H1 (cell line): ENCODE measurements at regions not wholly inside any gene's neighbourhood (a gene's known extent, or its start where the extent isn't known, plus 50 kb on each side); places are given as distances from the start of the nearest gene placed in this dataset.

Source experiments
- CTCF ChIA-PET: fragments of 300-600 bp; sonication (Branson Sonifier 250); formaldehyde crosslinking; loops from one replicate; lab custom pipeline; 2021; ENCODE audit not compliant: partially characterized antibody; lab: Charles Lee
- POLR2A ChIA-PET: fragments of 300-600 bp; sonication (Branson Sonifier 250); formaldehyde crosslinking; loops from one replicate; lab custom pipeline; 2021; ENCODE audit warnings: inconsistent platforms; ENCODE audit not compliant: partially characterized antibody; lab: Charles Lee
- DNase-seq, 2 experiments: peaks; one replicate each; pipeline versions ENCODE4 v3.0.0 to v3.0.0-alpha.2; 2010 to 2022; ENCODE audit warnings: low spot score in 2 of 2, low read depth in 1 of 2, mixed read lengths in 1 of 2
- FAIRE-seq: peaks from 2 replicates; lab custom pipeline; 2011; peaks lifted over from hg19 to GRCh38; lab: Jason Lieb, UNC
- H2AFZ ChIP-seq: 2 replicates; pipeline ENCODE4 v1.8.1; 2012; ENCODE audit warnings: low read length, inconsistent platforms
- H2AK5ac ChIP-seq: 2 replicates; pipeline ENCODE4 v1.6.1; 2013; ENCODE audit warnings: low read depth, low read length
- H2BK120ac ChIP-seq: replicated peaks from 2 replicates; pipeline ENCODE3; 2013; ENCODE audit warnings: low read depth, low read length, inconsistent platforms
- H2BK12ac ChIP-seq: 2 replicates; pipeline ENCODE4 v1.6.1; 2013; ENCODE audit warnings: low read depth, low read length
- H2BK15ac ChIP-seq: 2 replicates; pipeline ENCODE4 v1.6.1; 2013; ENCODE audit warnings: low read length
- H2BK20ac ChIP-seq: 2 replicates; pipeline ENCODE4 v1.6.1; 2013; ENCODE audit warnings: low read length
- H2BK5ac ChIP-seq: 2 replicates; pipeline ENCODE4 v1.6.1; 2013; ENCODE audit warnings: low read depth, low read length
- H3K14ac ChIP-seq: 2 replicates; pipeline ENCODE4 v1.6.1; 2013; ENCODE audit warnings: inconsistent platforms; ENCODE audit not compliant: insufficient read length
- H3K18ac ChIP-seq: 2 replicates; pipeline ENCODE4 v1.6.1; 2013; ENCODE audit warnings: low read length; ENCODE audit errors: extremely low read depth
- H3K23ac ChIP-seq: 2 replicates; pipeline ENCODE4 v1.6.1; 2013; ENCODE audit warnings: inconsistent platforms; ENCODE audit not compliant: insufficient read length
- H3K23me2 ChIP-seq: 2 replicates; pipeline ENCODE4 v1.6.1; 2013; ENCODE audit warnings: low read depth, low read length
- H3K27ac ChIP-seq: 2 replicates; pipeline ENCODE4 v1.6.1; 2011; ENCODE audit warnings: low read depth, low read length, inconsistent platforms
- H3K27me3 ChIP-seq, 4 experiments: replicated peaks in 1 of 4; 1 replicate in 1 of 4; 2 replicates in 3 of 4; pipeline versions ENCODE4 v1.6.1 to v1.8.1; 2011 to 2013; ENCODE audit warnings: low read length in 3 of 4, mild to moderate bottlenecking in 3 of 4, inconsistent platforms in 2 of 4, mixed read lengths in 2 of 4, moderate library complexity in 1 of 4; ENCODE audit not compliant: control insufficient read depth in 3 of 4, insufficient read depth in 3 of 4; ENCODE audit errors: extremely low read depth in 1 of 4
- H3K36me3 ChIP-seq, 4 experiments: 2 replicates each; pipeline versions ENCODE4 v1.6.1 to v1.8.1; 2011 to 2013; ENCODE audit warnings: mild to moderate bottlenecking in 4 of 4, low read length in 3 of 4, moderate library complexity in 2 of 4, control low read depth in 1 of 4, inconsistent platforms in 1 of 4; ENCODE audit not compliant: insufficient read depth in 4 of 4, control insufficient read depth in 2 of 4
- H3K4ac ChIP-seq: replicated peaks from 2 replicates; pipeline ENCODE3; 2013; ENCODE audit warnings: low read length, low read depth, mixed read lengths, inconsistent platforms; ENCODE audit not compliant: insufficient read length
- H3K4me1 ChIP-seq, 4 experiments: replicated peaks in 1 of 4; 1 replicate in 1 of 4; 2 replicates in 3 of 4; pipeline versions ENCODE4 v1.6.1 to v1.8.1; 2011 to 2013; ENCODE audit warnings: low read length in 3 of 4, inconsistent platforms in 2 of 4, mixed read lengths in 1 of 4; ENCODE audit not compliant: insufficient read depth in 4 of 4, control insufficient read depth in 3 of 4
- H3K4me2 ChIP-seq, 2 experiments: 2 replicates each; pipeline versions ENCODE4 v1.6.1 to v1.8.1; 2011 to 2013; ENCODE audit warnings: low read depth in 2 of 2, low read length in 2 of 2, control low read depth in 1 of 2, inconsistent platforms in 1 of 2, mild to moderate bottlenecking in 1 of 2; ENCODE audit not compliant: insufficient read depth in 1 of 2
- H3K4me3 ChIP-seq, 4 experiments: fragments of 200-600, 300-600 bp in 1 of 4; sonication (generic), shearing (Covaris generic), sonication (Bioruptor Twin) in 1 of 4; 2 replicates each; pipeline versions ENCODE4 v1.5.1 to v1.8.1; 2011 to 2016; ENCODE audit warnings: low read length in 4 of 4, low read depth in 3 of 4, control low read depth in 2 of 4, inconsistent platforms in 2 of 4, mild to moderate bottlenecking in 2 of 4, mixed read lengths in 1 of 4, moderate library complexity in 1 of 4; ENCODE audit not compliant: insufficient read depth in 2 of 4; ENCODE audit errors: extremely low read depth in 1 of 4
- H3K56ac ChIP-seq: replicated peaks from 2 replicates; pipeline ENCODE3; 2013; ENCODE audit warnings: low read depth, mild to moderate bottlenecking, mixed read lengths, low read length, inconsistent platforms; ENCODE audit not compliant: insufficient read length
- H3K79me1 ChIP-seq: 2 replicates; pipeline ENCODE4 v1.6.1; 2013; ENCODE audit warnings: low read depth, low read length, control low read depth
- H3K79me2 ChIP-seq, 2 experiments: 2 replicates each; pipeline versions ENCODE4 v1.6.1 to v1.8.1; 2012 to 2013; ENCODE audit warnings: low read length in 2 of 2, mild to moderate bottlenecking in 2 of 2, inconsistent platforms in 1 of 2; ENCODE audit not compliant: insufficient read depth in 2 of 2, control insufficient read depth in 1 of 2
- H3K9ac ChIP-seq, 4 experiments: replicated peaks in 1 of 4; 1 replicate in 1 of 4; 2 replicates in 3 of 4; pipeline versions ENCODE4 v1.6.1 to v1.8.1; 2011 to 2013; ENCODE audit warnings: low read depth in 3 of 4, low read length in 3 of 4, control low read depth in 2 of 4, mild to moderate bottlenecking in 2 of 4, moderate library complexity in 2 of 4, inconsistent platforms in 1 of 4; ENCODE audit errors: extremely low read depth in 1 of 4
- H3K9me3 ChIP-seq, 2 experiments: 2 replicates each; pipeline versions ENCODE4 v1.6.1 to v1.8.1; 2012 to 2013; ENCODE audit warnings: mild to moderate bottlenecking in 2 of 2, moderate library complexity in 2 of 2, control low read depth in 1 of 2, inconsistent platforms in 1 of 2, low read depth in 1 of 2, low read length in 1 of 2, mixed read lengths in 1 of 2; ENCODE audit not compliant: insufficient read depth in 2 of 2
- H4K20me1 ChIP-seq, 2 experiments: replicated peaks in 1 of 2; 2 replicates each; pipeline versions ENCODE3 to v1.8.1; 2011 to 2013; ENCODE audit warnings: inconsistent platforms in 2 of 2, low read length in 2 of 2, mild to moderate bottlenecking in 1 of 2; ENCODE audit not compliant: insufficient read depth in 2 of 2, control insufficient read depth in 1 of 2
- H4K5ac ChIP-seq: 2 replicates; pipeline ENCODE4 v1.6.1; 2013; ENCODE audit warnings: low read length, low read depth, mixed read lengths, inconsistent platforms; ENCODE audit not compliant: insufficient read length
- H4K8ac ChIP-seq: 2 replicates; pipeline ENCODE4 v1.8.0; 2013; ENCODE audit warnings: mild to moderate bottlenecking, moderate library complexity, low read length, inconsistent platforms; ENCODE audit not compliant: insufficient read depth; ENCODE audit errors: extremely low read depth
- H4K91ac ChIP-seq: replicated peaks from 2 replicates; pipeline ENCODE3; 2013; ENCODE audit warnings: low read length, mixed read lengths, inconsistent platforms; ENCODE audit not compliant: insufficient read length
- ASH2L ChIP-seq: fragments of 200-600, 300-600 bp; sonication (generic); IDR thresholded peaks from one replicate; pipeline ENCODE4 v1.7.1; 2017; ENCODE audit warnings: low read length
- BACH1 ChIP-seq: IDR thresholded peaks from 2 replicates; pipeline ENCODE4 v1.6.1; 2012; ENCODE audit warnings: low read length, improper control_type of control experiment
- BCL11A ChIP-seq, 2 experiments: IDR thresholded peaks; one replicate each; pipeline ENCODE4 v1.6.1; 2011; ENCODE audit warnings: low read depth in 2 of 2, low read length in 2 of 2, mild to moderate bottlenecking in 2 of 2
- GABPA ChIP-seq: IDR thresholded peaks from 2 replicates; pipeline ENCODE4 v1.6.1; 2011; ENCODE audit warnings: mild to moderate bottlenecking, low read length, moderate library complexity, borderline replicate concordance; ENCODE audit not compliant: insufficient read depth
- GTF2F1 ChIP-seq: IDR thresholded peaks from 2 replicates; pipeline ENCODE4 v1.6.1; 2012; ENCODE audit warnings: low read depth, low read length, improper control_type of control experiment, borderline replicate concordance
- HDAC2 ChIP-seq, 2 experiments: fragments of 300-600 bp in 1 of 2; sonication (generic) in 1 of 2; IDR thresholded peaks; 2 replicates each; pipeline ENCODE4 v1.6.1; 2011 to 2012; ENCODE audit warnings: low read depth in 2 of 2, low read length in 2 of 2, mild to moderate bottlenecking in 2 of 2, moderate library complexity in 2 of 2, borderline replicate concordance in 1 of 2, inconsistent platforms in 1 of 2
- JUND ChIP-seq: IDR thresholded peaks from 2 replicates; pipeline ENCODE4 v1.6.1; 2011; ENCODE audit warnings: mild to moderate bottlenecking, improper control_type of control experiment, low read length
- POU5F1 ChIP-seq: IDR thresholded peaks from 2 replicates; pipeline ENCODE4 v1.6.1; 2011; ENCODE audit warnings: low read depth, mild to moderate bottlenecking, low read length, moderate library complexity
- RBBP5 ChIP-seq: IDR thresholded peaks from 2 replicates; pipeline ENCODE4 v1.7.1; 2012; ENCODE audit warnings: low read depth, mild to moderate bottlenecking, inconsistent platforms, low read length, moderate library complexity, borderline replicate concordance
- RFX5 ChIP-seq: IDR thresholded peaks from 2 replicates; pipeline ENCODE4 v1.6.1; 2011; ENCODE audit warnings: low read depth, low read length, improper control_type of control experiment, borderline replicate concordance
- RNF2 ChIP-seq: fragments of 200-900, 300-1000 bp; sonication (generic); IDR thresholded peaks from 2 replicates; pipeline ENCODE4 v1.7.1; 2016; ENCODE audit warnings: borderline replicate concordance, low read depth, mild to moderate bottlenecking, antibody characterized with exemption, low read length; ENCODE audit not compliant: poor library complexity, severe bottlenecking; ENCODE audit errors: missing control alignments
- RXRA ChIP-seq: IDR thresholded peaks from 2 replicates; pipeline ENCODE4 v1.6.1; 2011; ENCODE audit warnings: low read depth, mild to moderate bottlenecking, low read length, moderate library complexity; ENCODE audit not compliant: insufficient read depth
- SIN3A ChIP-seq, 2 experiments: IDR thresholded peaks in 1 of 2; conservative IDR thresholded peaks in 1 of 2; 2 replicates each; pipeline ENCODE4 v1.6.1; 2011 to 2012; ENCODE audit warnings: low read length in 2 of 2, improper control_type of control experiment in 1 of 2, low read depth in 1 of 2, mild to moderate bottlenecking in 1 of 2
- SIRT6 ChIP-seq: IDR thresholded peaks from one replicate; pipeline ENCODE4 v1.7.1; 2012; ENCODE audit warnings: low read length, inconsistent platforms
- TAF7 ChIP-seq: optimal IDR thresholded peaks from 2 replicates; pipeline ENCODE3; 2011; ENCODE audit warnings: low read depth, mild to moderate bottlenecking, inconsistent platforms, low read length, moderate library complexity, borderline replicate concordance
- YY1 ChIP-seq: IDR thresholded peaks from 2 replicates; pipeline ENCODE4 v1.6.1; 2011; ENCODE audit warnings: low read depth, mild to moderate bottlenecking, low read length

DNA sequence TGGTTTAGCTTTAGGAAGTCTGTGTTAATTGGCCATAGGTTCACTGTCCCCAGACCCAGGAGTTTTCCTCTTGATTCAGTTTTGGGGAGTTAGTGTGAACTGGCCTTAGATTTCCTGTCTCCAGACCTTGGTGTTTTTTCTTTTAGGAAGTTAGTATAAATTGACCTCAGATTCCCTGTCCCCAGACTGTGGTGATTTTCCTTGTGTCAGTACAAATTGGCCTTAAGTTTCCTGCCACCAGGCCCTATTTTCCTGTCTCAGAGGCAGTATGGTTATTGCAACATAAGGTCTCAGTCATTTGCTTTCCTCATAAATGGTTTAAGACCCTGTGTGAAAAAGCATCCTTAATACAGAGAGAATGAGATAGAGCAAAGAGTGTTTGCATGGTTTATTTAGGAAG lies 595.8 kb downstream of the NLGN4X start:
- no peak overlapping the region for H2BK12ac ChIP-seq
- H4K91ac ChIP-seq, result no peak overlapping the region
- no peak overlapping the region for H2BK5ac ChIP-seq
- no peak overlapping the region for H2AK5ac ChIP-seq
- DNase-seq, result no peak
- H3K9ac ChIP-seq, result no peak overlapping the region
- H3K14ac ChIP-seq, result no peak overlapping the region
- H3K36me3 ChIP-seq, result no peaks in the 10 kb centered on the region
- H3K23ac ChIP-seq, result no peak overlapping the region
- no peak overlapping the region for H3K56ac ChIP-seq
- H2BK120ac ChIP-seq, result no peak overlapping the region
- no peak overlapping the region for H3K27ac ChIP-seq
- no peaks in the 10 kb centered on the region for H4K20me1 ChIP-seq
- no peak overlapping the region for H4K8ac ChIP-seq
- H2BK15ac ChIP-seq, result no peak overlapping the region
- no peak overlapping the region for H3K18ac ChIP-seq
- H2BK20ac ChIP-seq, result no peak overlapping the region
- no peak overlapping the region for H2AFZ ChIP-seq
- TF ChIP-seq SIN3A (conservative IDR thresholded peaks at IDR 0.05 in 1 of 2, IDR thresholded peaks at IDR 0.05 in 1 of 2; ENCODE audit: low read depth in 1 of 2, low read length in 2 of 2) (no peak), RXRA (no peak), JUND (no peak), BCL11A (IDR thresholded peaks at IDR 0.05; ENCODE audit: low read depth in 2 of 2, low read length in 2 of 2) (no peak), RBBP5 (no peak), POU5F1 (no peak), RNF2 (no peak), ASH2L (no peak), HDAC2 (IDR thresholded peaks at IDR 0.05; ENCODE audit: borderline replicate concordance in 1 of 2, low read depth in 2 of 2, low read length in 2 of 2) (no peak), GTF2F1 (no peak), TAF7 (no peak), GABPA (no peak), RFX5 (no peak), BACH1 (no peak), YY1 (no peak), SIRT6 (no peak)
- H3K4me3 ChIP-seq, result no peak overlapping the region
- ChIA-PET POLR2A (no interaction called here), CTCF (no interaction called here)
- H3K9me3 ChIP-seq, result no peaks in the 10 kb centered on the region
- no peaks in the 10 kb centered on the region for H3K79me1 ChIP-seq
- H3K27me3 ChIP-seq, result no peaks in the 10 kb centered on the region
- no peaks in the 10 kb centered on the region for H3K79me2 ChIP-seq
- H3K4me1 ChIP-seq, result no peaks in the 10 kb centered on the region
- H3K4me2 ChIP-seq, result no peak overlapping the region
- FAIRE-seq, result no peak
- H3K4ac ChIP-seq, result no peak overlapping the region
- H4K5ac ChIP-seq, result no peak overlapping the region
- no peaks in the 10 kb centered on the region for H3K23me2 ChIP-seq
